ENCODE measurements at regions not wholly inside any gene's neighbourhood (a gene's known extent, or its start where the extent isn't known, plus 50 kb on each side); places are given as distances from the start of the nearest gene placed in this dataset.
A peak's percentile ranks its signal among the peaks of the same experiment; 100 is the strongest.
"Not testable (repeated sequence)": the region's sequence is repeated elsewhere in the genome, so short reads cannot be mapped to it uniquely, and the experiment has no call there.

- no peaks in the 10 kb centered on the region for H3K27me3 ChIP-seq (ENCODE audit: control insufficient read depth, insufficient read depth, low read length)
- H3K4me3 ChIP-seq (ENCODE audit: low read length): no peak overlapping the region
- H3K4me1 ChIP-seq (ENCODE audit: control insufficient read depth, insufficient read depth, low read length): no peaks in the 10 kb centered on the region
- no peak for DNase-seq
- no peak overlapping the region for H3K27ac ChIP-seq (ENCODE audit: low read length)
- WGBS (ENCODE audit: insufficient coverage, low lambda C conversion rate): 86% methylated on average over 2 of the region's 4 CpGs
- H3K36me3 ChIP-seq (ENCODE audit: control insufficient read depth, insufficient read depth, low read length): no peaks in the 10 kb centered on the region
- H3K9me3 ChIP-seq (ENCODE audit: control insufficient read depth, low read depth, low read length): no peaks in the 10 kb centered on the region
Measured at GRCh38 chr12:63394349-63394748, 243.3 kb upstream of the AVPR1A start.

DNA sequence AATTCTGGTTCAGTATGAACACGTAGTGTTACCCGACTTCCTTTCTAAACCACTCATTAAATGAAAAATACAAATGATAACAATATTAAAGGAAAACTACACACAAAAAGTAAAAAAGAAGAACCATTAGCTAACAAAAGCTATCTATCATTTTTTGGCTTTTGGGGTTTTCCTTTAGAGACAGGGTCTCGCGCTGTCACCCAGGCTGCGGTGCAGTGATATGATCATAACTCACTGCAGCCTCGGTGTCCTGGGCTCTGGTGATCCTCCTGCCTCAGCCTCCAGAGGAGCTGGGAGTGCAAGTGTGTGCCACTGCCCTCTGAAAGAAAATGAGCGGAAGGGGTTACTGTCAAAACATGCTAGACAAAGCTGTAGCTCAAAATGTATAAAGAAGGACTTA is 238.2 kb upstream of the AVPR1A start:
- 88% methylated on average over 3 of the region's 7 CpGs for WGBS (ENCODE audit: insufficient coverage, low lambda C conversion rate)
- no peaks in the 10 kb centered on the region for H3K36me3 ChIP-seq (ENCODE audit: control insufficient read depth, insufficient read depth, low read length)
- DNase-seq: no peak

GRCh38 chr12:63387771-63388170 is 236.8 kb upstream of the AVPR1A start:
- WGBS (ENCODE audit: insufficient coverage, low lambda C conversion rate): no CpG with 5 or more reads among the region's 4 CpGs
- Histone ChIP-seq H3K27me3 (ENCODE audit: control insufficient read depth, insufficient read depth, low read length) (no peaks in the 10 kb centered on the region), H3K27ac (ENCODE audit: low read length) (no peak overlapping the region), H3K36me3 (ENCODE audit: control insufficient read depth, insufficient read depth, low read length) (no peaks in the 10 kb centered on the region), H3K4me3 (ENCODE audit: low read length) (no peak overlapping the region), H3K9me3 (ENCODE audit: control insufficient read depth, low read depth, low read length) (no peaks in the 10 kb centered on the region), H3K4me1 (ENCODE audit: control insufficient read depth, insufficient read depth, low read length) (peaks cover 10% of the 10 kb centered on the region)
- peak; percentile 55 to 64 for DNase-seq

More for the DNA sequence above, 238.2 kb upstream of the AVPR1A start:
- no peak overlapping the region for H3K27ac ChIP-seq (ENCODE audit: low read length)
- H3K4me1 ChIP-seq (ENCODE audit: control insufficient read depth, insufficient read depth, low read length): peaks cover 10% of the 10 kb centered on the region
- no peaks in the 10 kb centered on the region for H3K27me3 ChIP-seq (ENCODE audit: control insufficient read depth, insufficient read depth, low read length)
- no peak overlapping the region for H3K4me3 ChIP-seq (ENCODE audit: low read length)
- no peaks in the 10 kb centered on the region for H3K9me3 ChIP-seq (ENCODE audit: control insufficient read depth, low read depth, low read length)

DNA sequence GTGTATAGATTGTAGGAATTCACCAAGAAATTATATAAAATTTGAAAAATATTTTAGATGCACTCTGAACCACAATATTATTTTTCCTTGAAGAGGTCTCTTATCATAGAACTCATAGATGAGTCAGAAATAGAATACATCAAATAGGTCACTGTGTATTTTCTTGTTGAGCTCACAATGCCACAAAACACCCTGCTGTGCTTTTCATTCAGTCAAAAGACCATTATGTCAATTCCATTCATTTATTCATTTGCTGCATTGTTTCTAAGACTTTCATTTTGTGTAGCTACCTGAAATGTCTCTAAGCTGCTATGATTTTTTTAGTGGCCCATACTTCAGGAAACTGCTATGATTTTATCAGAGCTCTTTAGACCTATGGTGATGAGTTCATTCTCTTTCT is 231.9 kb upstream of the AVPR1A start:
- Histone ChIP-seq H3K9me3 (ENCODE audit: control insufficient read depth, low read depth, low read length) (no peaks in the 10 kb centered on the region), H3K4me1 (ENCODE audit: control insufficient read depth, insufficient read depth, low read length) (peaks cover 7% of the 10 kb centered on the region), H3K4me3 (ENCODE audit: low read length) (no peak overlapping the region), H3K36me3 (ENCODE audit: control insufficient read depth, insufficient read depth, low read length) (no peaks in the 10 kb centered on the region), H3K27ac (ENCODE audit: low read length) (no peak overlapping the region), H3K27me3 (ENCODE audit: control insufficient read depth, insufficient read depth, low read length) (no peaks in the 10 kb centered on the region)
- no peak for DNase-seq

DNA sequence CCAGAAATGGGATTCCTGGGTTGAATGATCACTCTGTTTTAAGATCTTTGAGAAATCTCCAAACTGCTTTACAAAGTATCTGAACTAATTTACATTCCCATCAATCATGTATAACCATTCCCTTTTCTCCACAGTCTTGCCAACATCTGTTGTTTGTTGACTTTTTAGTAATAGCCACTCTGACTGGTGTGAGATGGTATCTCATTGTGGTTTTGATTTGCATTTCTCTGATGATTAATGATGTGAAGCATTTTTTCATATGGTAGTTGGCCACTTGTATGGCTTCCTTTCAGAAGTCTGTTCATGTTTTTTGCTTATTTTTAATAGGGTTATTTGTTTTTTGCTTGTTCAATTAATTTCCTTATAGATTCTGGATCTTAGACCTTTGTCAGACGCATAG is 211.8 kb upstream of the AVPR1A start:
- no peaks in the 10 kb centered on the region for H3K4me1 ChIP-seq (ENCODE audit: control insufficient read depth, insufficient read depth, low read length)
- no peaks in the 10 kb centered on the region for H3K27me3 ChIP-seq (ENCODE audit: control insufficient read depth, insufficient read depth, low read length)
- no peak overlapping the region for H3K27ac ChIP-seq (ENCODE audit: low read length)
- no peaks in the 10 kb centered on the region for H3K36me3 ChIP-seq (ENCODE audit: control insufficient read depth, insufficient read depth, low read length)
- WGBS (ENCODE audit: insufficient coverage, low lambda C conversion rate): 100% methylated on average over 1 of the region's 1 CpG
- peaks cover 6% of the 10 kb centered on the region for H3K9me3 ChIP-seq (ENCODE audit: control insufficient read depth, low read depth, low read length)
- H3K4me3 ChIP-seq (ENCODE audit: low read length): no peak overlapping the region
- DNase-seq: no peak

DNA sequence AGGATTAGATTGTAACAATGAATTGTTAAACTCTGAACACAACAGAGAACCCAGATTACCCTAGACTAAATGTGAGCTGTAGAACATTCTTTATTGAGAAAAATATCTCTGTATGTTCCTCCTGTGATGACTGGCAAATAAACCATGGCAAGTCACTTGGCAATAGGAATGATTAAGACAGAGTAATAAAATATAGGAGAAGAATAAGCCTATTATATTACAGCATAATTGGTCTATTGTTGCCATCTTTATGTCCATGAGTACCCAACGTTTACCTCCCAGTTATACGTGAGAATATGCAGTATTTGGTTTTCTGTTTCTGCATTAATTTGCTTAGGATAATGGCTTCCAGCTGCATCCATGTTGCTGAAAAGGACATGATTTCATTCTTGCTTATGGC is 211.2 kb upstream of the AVPR1A start:
- Histone ChIP-seq H3K9me3 (ENCODE audit: control insufficient read depth, low read depth, low read length) (peaks cover 2% of the 10 kb centered on the region), H3K27ac (ENCODE audit: low read length) (no peak overlapping the region), H3K4me1 (ENCODE audit: control insufficient read depth, insufficient read depth, low read length) (no peaks in the 10 kb centered on the region), H3K36me3 (ENCODE audit: control insufficient read depth, insufficient read depth, low read length) (no peaks in the 10 kb centered on the region), H3K27me3 (ENCODE audit: control insufficient read depth, insufficient read depth, low read length) (no peaks in the 10 kb centered on the region), H3K4me3 (ENCODE audit: low read length) (no peak overlapping the region)
- DNase-seq: no peak
- WGBS (ENCODE audit: insufficient coverage, low lambda C conversion rate): 67% methylated on average over 1 of the region's 2 CpGs

- no CpG with 5 or more reads among the region's 1 CpG for WGBS (ENCODE audit: insufficient coverage, low lambda C conversion rate)
- Histone ChIP-seq H3K27me3 (ENCODE audit: control insufficient read depth, insufficient read depth, low read length) (no peaks in the 10 kb centered on the region), H3K4me3 (ENCODE audit: low read length) (no peak overlapping the region), H3K9me3 (ENCODE audit: control insufficient read depth, low read depth, low read length) (no peaks in the 10 kb centered on the region), H3K4me1 (ENCODE audit: control insufficient read depth, insufficient read depth, low read length) (no peaks in the 10 kb centered on the region), H3K36me3 (ENCODE audit: control insufficient read depth, insufficient read depth, low read length) (no peaks in the 10 kb centered on the region), H3K27ac (ENCODE audit: low read length) (peak overlapping the region; percentile 12)
- DNase-seq: peak; percentile 16 to 69
Measured at GRCh38 chr12:63354969-63355368, 204.0 kb upstream of the AVPR1A start.

- Histone ChIP-seq H3K36me3 (ENCODE audit: control insufficient read depth, insufficient read depth, low read length) (no peaks in the 10 kb centered on the region), H3K9me3 (ENCODE audit: control insufficient read depth, low read depth, low read length) (no peaks in the 10 kb centered on the region), H3K4me3 (ENCODE audit: low read length) (no peak overlapping the region), H3K27ac (ENCODE audit: low read length) (no peak overlapping the region), H3K27me3 (ENCODE audit: control insufficient read depth, insufficient read depth, low read length) (no peaks in the 10 kb centered on the region), H3K4me1 (ENCODE audit: control insufficient read depth, insufficient read depth, low read length) (no peaks in the 10 kb centered on the region)
- DNase-seq: no peak
- no CpG with 5 or more reads among the region's 1 CpG for WGBS (ENCODE audit: insufficient coverage, low lambda C conversion rate)
Measured at GRCh38 chr12:63353559-63353958, 202.6 kb upstream of the AVPR1A start.

DNA sequence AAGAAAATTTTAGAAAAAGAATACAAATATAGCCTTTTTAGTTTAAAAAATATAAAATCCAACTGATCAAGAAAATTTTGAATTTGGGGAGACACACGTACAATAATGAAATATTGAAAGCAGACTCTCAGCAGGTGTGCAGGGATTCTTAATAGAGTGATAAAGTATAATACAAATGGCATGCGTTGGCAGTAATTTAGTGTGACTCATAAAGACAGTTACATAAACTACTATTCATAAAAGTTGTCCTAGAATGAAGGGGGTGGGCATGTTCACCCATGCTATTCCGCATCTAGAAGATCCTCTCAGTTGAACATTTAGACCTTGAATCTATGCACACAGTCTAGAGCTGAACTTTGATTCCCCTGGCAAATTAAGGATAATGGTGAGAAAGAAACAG is 200.4 kb upstream of the AVPR1A start:
- H3K36me3 ChIP-seq (ENCODE audit: control insufficient read depth, insufficient read depth, low read length): no peaks in the 10 kb centered on the region
- H3K27ac ChIP-seq (ENCODE audit: low read length): no peak overlapping the region
- no peaks in the 10 kb centered on the region for H3K4me1 ChIP-seq (ENCODE audit: control insufficient read depth, insufficient read depth, low read length)
- DNase-seq: no peak
- H3K27me3 ChIP-seq (ENCODE audit: control insufficient read depth, insufficient read depth, low read length): no peaks in the 10 kb centered on the region
- H3K9me3 ChIP-seq (ENCODE audit: control insufficient read depth, low read depth, low read length): no peaks in the 10 kb centered on the region
- WGBS (ENCODE audit: insufficient coverage, low lambda C conversion rate): 100% methylated on average over 1 of the region's 3 CpGs
- no peak overlapping the region for H3K4me3 ChIP-seq (ENCODE audit: low read length)

- Histone ChIP-seq H3K27ac (ENCODE audit: low read length) (no peak overlapping the region), H3K4me3 (ENCODE audit: low read length) (no peak overlapping the region), H3K36me3 (ENCODE audit: control insufficient read depth, insufficient read depth, low read length) (no peaks in the 10 kb centered on the region), H3K4me1 (ENCODE audit: control insufficient read depth, insufficient read depth, low read length) (no peaks in the 10 kb centered on the region), H3K9me3 (ENCODE audit: control insufficient read depth, low read depth, low read length) (no peaks in the 10 kb centered on the region), H3K27me3 (ENCODE audit: control insufficient read depth, insufficient read depth, low read length) (no peaks in the 10 kb centered on the region)
- no CpG with 5 or more reads among the region's 3 CpGs for WGBS (ENCODE audit: insufficient coverage, low lambda C conversion rate)
- DNase-seq: peak in 1 of 2 donors; percentile 21
Measured at GRCh38 chr12:63348556-63348955, 197.6 kb upstream of the AVPR1A start.

DNA sequence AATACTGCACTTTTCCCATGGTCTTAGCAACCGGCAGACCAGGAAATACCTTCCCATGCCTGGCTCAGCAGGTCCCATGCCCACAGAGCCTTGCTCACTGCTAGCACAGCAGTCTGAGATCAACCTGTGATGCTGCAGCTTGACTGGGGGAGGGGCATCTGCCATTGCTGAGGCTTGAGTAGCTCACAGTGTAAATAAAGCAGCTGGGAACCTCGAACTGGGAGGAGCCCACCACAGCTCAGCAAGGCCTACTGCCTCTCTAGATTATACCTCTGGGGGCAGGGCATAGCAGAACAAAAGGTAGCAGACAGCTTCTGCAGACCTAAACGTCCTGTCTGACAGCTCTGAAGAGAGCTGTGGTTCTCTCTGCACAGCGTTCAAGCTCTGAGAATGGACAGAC is 186.2 kb upstream of the AVPR1A start:
- no CpG with 5 or more reads among the region's 4 CpGs for WGBS (ENCODE audit: insufficient coverage, low lambda C conversion rate)
- H3K27ac ChIP-seq (ENCODE audit: low read length): not testable (repeated sequence)
- peak in 1 of 2 donors; percentile 15 for DNase-seq

More for the DNA sequence above, 186.2 kb upstream of the AVPR1A start:
- not testable (repeated sequence) for H3K36me3 ChIP-seq (ENCODE audit: control insufficient read depth, insufficient read depth, low read length); H3K9me3 ChIP-seq (ENCODE audit: control insufficient read depth, low read depth, low read length); H3K4me1 ChIP-seq (ENCODE audit: control insufficient read depth, insufficient read depth, low read length); H3K27me3 ChIP-seq (ENCODE audit: control insufficient read depth, insufficient read depth, low read length); H3K4me3 ChIP-seq (ENCODE audit: low read length)
